HG03095 (cell line): ENCODE measurements at regions not wholly inside any gene's neighbourhood (a gene's known extent, or its start where the extent isn't known, plus 50 kb on each side); places are given as distances from the start of the nearest gene placed in this dataset.

Source experiments
- ATAC-seq: cut with Tn5 transposase; IDR thresholded peaks from one replicate; pipeline ENCODE4 v1.9.1; 2021; ENCODE audit warnings: moderate library complexity; ENCODE audit not compliant: unreplicated experiment

GRCh38 chr3:140816372-140817195 is 125.1 kb upstream of the SLC25A36 start:
- ATAC-seq = peak; percentile 98

- ATAC-seq = no peak
Observed at GRCh38 chr3:140821493-140821892, 120.1 kb upstream of the SLC25A36 start.

GRCh38 chr3:140822401-140823047 is 119.1 kb upstream of the SLC25A36 start:
- ATAC-seq = no peak

GRCh38 chr3:140823106-140823505 is 118.5 kb upstream of the SLC25A36 start:
- no peak for ATAC-seq

GRCh38 chr3:140827894-140828293 is 113.7 kb upstream of the SLC25A36 start:
- no peak for ATAC-seq

GRCh38 chr3:140828585-140828984 is 113.1 kb upstream of the SLC25A36 start:
- no peak for ATAC-seq

- ATAC-seq = no peak
Observed at GRCh38 chr3:140829796-140830195, 111.8 kb upstream of the SLC25A36 start.

- no peak for ATAC-seq
Observed at GRCh38 chr3:140830391-140830790, 111.2 kb upstream of the SLC25A36 start.

- no peak for ATAC-seq
Observed at GRCh38 chr3:140832883-140833282, 108.8 kb upstream of the SLC25A36 start.

- ATAC-seq = no peak
Observed at GRCh38 chr3:140834266-140835037, 107.2 kb upstream of the SLC25A36 start.

GRCh38 chr3:140842984-140843649 is 98.5 kb upstream of the SLC25A36 start:
- ATAC-seq = peak; percentile 89

- peak; percentile 2 for ATAC-seq
Observed at GRCh38 chr3:140843656-140844055, 98.0 kb upstream of the SLC25A36 start.

- no peak for ATAC-seq
Observed at GRCh38 chr3:140844072-140844471, 97.6 kb upstream of the SLC25A36 start.

- ATAC-seq = peak; percentile 49
Observed at GRCh38 chr3:140845882-140846281, 95.8 kb upstream of the SLC25A36 start.

- no peak for ATAC-seq
Observed at GRCh38 chr3:140848666-140849065, 93.0 kb upstream of the SLC25A36 start.

- ATAC-seq = no peak
Observed at GRCh38 chr3:140850210-140850955, 91.3 kb upstream of the SLC25A36 start.

GRCh38 chr3:140854961-140855360 is 86.7 kb upstream of the SLC25A36 start:
- ATAC-seq = no peak

- no peak for ATAC-seq
Observed at GRCh38 chr3:140856905-140857304, 84.7 kb upstream of the SLC25A36 start.

GRCh38 chr3:140857993-140858392 is 83.6 kb upstream of the SLC25A36 start:
- ATAC-seq = no peak

GRCh38 chr3:140859592-140860336 is 81.9 kb upstream of the SLC25A36 start:
- no peak for ATAC-seq
